ENCODE measurements at regions not wholly inside any gene's neighbourhood (a gene's known extent, or its start where the extent isn't known, plus 50 kb on each side); places are given as distances from the start of the nearest gene placed in this dataset.
"Not testable (repeated sequence)": the region's sequence is repeated elsewhere in the genome, so short reads cannot be mapped to it uniquely, and the experiment has no call there.

- intact Hi-C loops (cut with micrococcal nuclease), result no loop called here
- Mint-ChIP-seq H3K36me3 (ENCODE audit: low read depth) (no peaks in the 10 kb centered on the region), H3K4me3 (no peak overlapping the region), H3K27ac (no peak overlapping the region), H3K9me3 (peaks cover 6% of the 10 kb centered on the region), H3K4me1 (ENCODE audit: low read depth) (no peaks in the 10 kb centered on the region), H3K27me3 (ENCODE audit: low read depth) (no peaks in the 10 kb centered on the region)
- CTCF ChIA-PET, result no interaction called here
- no peak for DNase-seq
Observed at GRCh38 chr9:26789959-26790358, 102.6 kb downstream of the CAAP1 start.

GRCh38 chr9:26786564-26786963 is 106.0 kb downstream of the CAAP1 start:
- DNase-seq, result no peak
- no peaks in the 10 kb centered on the region for H3K4me1 Mint-ChIP-seq (ENCODE audit: low read depth)
- peaks cover 3% of the 10 kb centered on the region for H3K27me3 Mint-ChIP-seq (ENCODE audit: low read depth)
- intact Hi-C loops (cut with micrococcal nuclease), result no loop called here
- CTCF ChIA-PET, result interaction anchor here (1.4 kb wide), 1 partner anchor 24 kb away, joined by 3 read pairs; no protein-coding TSS in a partner anchor
- no peak overlapping the region for H3K4me3 Mint-ChIP-seq
- H3K36me3 Mint-ChIP-seq (ENCODE audit: low read depth), result no peaks in the 10 kb centered on the region
- no peaks in the 10 kb centered on the region for H3K9me3 Mint-ChIP-seq
- H3K27ac Mint-ChIP-seq, result no peak overlapping the region

- H3K9me3 Mint-ChIP-seq, result peaks cover 5% of the 10 kb centered on the region
- H3K27me3 Mint-ChIP-seq (ENCODE audit: low read depth), result peaks cover 3% of the 10 kb centered on the region
- intact Hi-C loops (cut with micrococcal nuclease), result no loop called here
- CTCF ChIA-PET, result no interaction called here
- H3K4me1 Mint-ChIP-seq (ENCODE audit: low read depth), result no peaks in the 10 kb centered on the region
- no peak for DNase-seq
- H3K36me3 Mint-ChIP-seq (ENCODE audit: low read depth), result no peaks in the 10 kb centered on the region
- no peak overlapping the region for H3K4me3 Mint-ChIP-seq
- no peak overlapping the region for H3K27ac Mint-ChIP-seq
Observed at GRCh38 chr9:26782899-26783298, 109.7 kb downstream of the CAAP1 start.

GRCh38 chr9:26781906-26782305 is 110.7 kb downstream of the CAAP1 start:
- Mint-ChIP-seq H3K36me3 (ENCODE audit: low read depth) (no peaks in the 10 kb centered on the region), H3K27me3 (ENCODE audit: low read depth) (peaks cover 3% of the 10 kb centered on the region), H3K27ac (no peak overlapping the region), H3K4me3 (no peak overlapping the region), H3K9me3 (peaks cover 5% of the 10 kb centered on the region), H3K4me1 (ENCODE audit: low read depth) (no peaks in the 10 kb centered on the region)
- CTCF ChIA-PET, result no interaction called here
- intact Hi-C loops (cut with micrococcal nuclease), result no loop called here
- no peak for DNase-seq

- H3K27me3 Mint-ChIP-seq (ENCODE audit: low read depth); H3K36me3 Mint-ChIP-seq (ENCODE audit: low read depth); H3K4me3 Mint-ChIP-seq; DNase-seq; H3K4me1 Mint-ChIP-seq (ENCODE audit: low read depth); CTCF ChIA-PET; H3K9me3 Mint-ChIP-seq; H3K27ac Mint-ChIP-seq; intact Hi-C loops (cut with micrococcal nuclease): not testable (repeated sequence)
Observed at GRCh38 chr9:26780307-26780706, 112.3 kb downstream of the CAAP1 start.

- Mint-ChIP-seq H3K27me3 (ENCODE audit: low read depth) (peaks cover 3% of the 10 kb centered on the region), H3K4me1 (ENCODE audit: low read depth) (no peaks in the 10 kb centered on the region), H3K4me3 (no peak overlapping the region), H3K9me3 (peaks cover 5% of the 10 kb centered on the region), H3K36me3 (ENCODE audit: low read depth) (no peaks in the 10 kb centered on the region), H3K27ac (no peak overlapping the region)
- no peak for DNase-seq
- CTCF ChIA-PET, result no interaction called here
- intact Hi-C loops (cut with micrococcal nuclease), result no loop called here
Observed at GRCh38 chr9:26779062-26779461, 113.5 kb downstream of the CAAP1 start.

- H3K4me1 Mint-ChIP-seq (ENCODE audit: low read depth), result no peaks in the 10 kb centered on the region
- no peaks in the 10 kb centered on the region for H3K27me3 Mint-ChIP-seq (ENCODE audit: low read depth)
Observed at GRCh38 chr9:26775391-26775790, 117.2 kb downstream of the CAAP1 start.

GRCh38 chr9:26773056-26773455 is 119.5 kb downstream of the CAAP1 start:
- Mint-ChIP-seq H3K27ac (no peak overlapping the region), H3K4me1 (ENCODE audit: low read depth) (no peaks in the 10 kb centered on the region), H3K36me3 (ENCODE audit: low read depth) (no peaks in the 10 kb centered on the region), H3K27me3 (ENCODE audit: low read depth) (peaks cover 5% of the 10 kb centered on the region), H3K4me3 (no peak overlapping the region), H3K9me3 (no peaks in the 10 kb centered on the region)
- CTCF ChIA-PET, result no interaction called here
- intact Hi-C loops (cut with micrococcal nuclease), result no loop called here
- DNase-seq, result no peak

More at GRCh38 chr9:26775391-26775790, 117.2 kb downstream of the CAAP1 start:
- Mint-ChIP-seq H3K36me3 (ENCODE audit: low read depth) (no peaks in the 10 kb centered on the region), H3K4me3 (no peak overlapping the region), H3K27ac (no peak overlapping the region), H3K9me3 (peaks cover 3% of the 10 kb centered on the region)
- CTCF ChIA-PET, result no interaction called here
- intact Hi-C loops (cut with micrococcal nuclease), result no loop called here
- no peak for DNase-seq

- no peaks in the 10 kb centered on the region for H3K36me3 Mint-ChIP-seq (ENCODE audit: low read depth)
- intact Hi-C loops (cut with micrococcal nuclease), result no loop called here
- no peaks in the 10 kb centered on the region for H3K4me1 Mint-ChIP-seq (ENCODE audit: low read depth)
Observed at GRCh38 chr9:26770821-26771220, 121.8 kb downstream of the CAAP1 start.

GRCh38 chr9:26768145-26768544 is 124.5 kb downstream of the CAAP1 start:
- CTCF ChIA-PET, result no interaction called here
- H3K27ac Mint-ChIP-seq, result no peak overlapping the region
- H3K9me3 Mint-ChIP-seq, result no peaks in the 10 kb centered on the region
- intact Hi-C loops (cut with micrococcal nuclease), result no loop called here
- no peak overlapping the region for H3K4me3 Mint-ChIP-seq
- H3K36me3 Mint-ChIP-seq (ENCODE audit: low read depth), result no peaks in the 10 kb centered on the region
- no peak for DNase-seq
- H3K4me1 Mint-ChIP-seq (ENCODE audit: low read depth), result no peaks in the 10 kb centered on the region
- peaks cover 9% of the 10 kb centered on the region for H3K27me3 Mint-ChIP-seq (ENCODE audit: low read depth)

More at GRCh38 chr9:26770821-26771220, 121.8 kb downstream of the CAAP1 start:
- CTCF ChIA-PET, result no interaction called here
- Mint-ChIP-seq H3K27ac (no peak overlapping the region), H3K9me3 (no peaks in the 10 kb centered on the region), H3K4me3 (no peak overlapping the region), H3K27me3 (ENCODE audit: low read depth) (peaks cover 5% of the 10 kb centered on the region)
- no peak for DNase-seq

GRCh38 chr9:26760675-26761074 is 131.9 kb downstream of the CAAP1 start:
- no peaks in the 10 kb centered on the region for H3K36me3 Mint-ChIP-seq (ENCODE audit: low read depth)

GRCh38 chr9:26758655-26759054 is 133.9 kb downstream of the CAAP1 start:
- intact Hi-C loops (cut with micrococcal nuclease), result no loop called here
- CTCF ChIA-PET, result interaction anchor here (0.9 kb wide), 1 partner anchor 17 kb away, joined by 5 read pairs; no protein-coding TSS in a partner anchor
- Mint-ChIP-seq H3K4me1 (ENCODE audit: low read depth) (no peaks in the 10 kb centered on the region), H3K4me3 (no peak overlapping the region), H3K9me3 (no peaks in the 10 kb centered on the region), H3K36me3 (ENCODE audit: low read depth) (no peaks in the 10 kb centered on the region), H3K27ac (no peak overlapping the region), H3K27me3 (ENCODE audit: low read depth) (peaks cover 8% of the 10 kb centered on the region)
- no peak for DNase-seq

More at GRCh38 chr9:26760675-26761074, 131.9 kb downstream of the CAAP1 start:
- no peak for DNase-seq
- Mint-ChIP-seq H3K27me3 (ENCODE audit: low read depth) (peaks cover 8% of the 10 kb centered on the region), H3K4me3 (no peak overlapping the region), H3K4me1 (ENCODE audit: low read depth) (no peaks in the 10 kb centered on the region), H3K9me3 (no peaks in the 10 kb centered on the region), H3K27ac (no peak overlapping the region)
- CTCF ChIA-PET, result no interaction called here
- intact Hi-C loops (cut with micrococcal nuclease), result no loop called here

GRCh38 chr9:26756881-26757280 is 135.7 kb downstream of the CAAP1 start:
- DNase-seq, result no peak
- Mint-ChIP-seq H3K9me3 (no peaks in the 10 kb centered on the region), H3K4me1 (ENCODE audit: low read depth) (no peaks in the 10 kb centered on the region), H3K27me3 (ENCODE audit: low read depth) (peaks cover 4% of the 10 kb centered on the region), H3K36me3 (ENCODE audit: low read depth) (no peaks in the 10 kb centered on the region), H3K27ac (no peak overlapping the region), H3K4me3 (no peak overlapping the region)
- CTCF ChIA-PET, result no interaction called here
- intact Hi-C loops (cut with micrococcal nuclease), result no loop called here

GRCh38 chr9:26755476-26755875 is 137.1 kb downstream of the CAAP1 start:
- no peak overlapping the region for H3K27ac Mint-ChIP-seq
- H3K4me1 Mint-ChIP-seq (ENCODE audit: low read depth), result no peaks in the 10 kb centered on the region
- CTCF ChIA-PET, result interaction anchor here (1.1 kb wide), 1 partner anchor 9 kb away, joined by 3 read pairs; no protein-coding TSS in a partner anchor
- intact Hi-C loops (cut with micrococcal nuclease), result no loop called here
- H3K4me3 Mint-ChIP-seq, result no peak overlapping the region
- no peak for DNase-seq
- no peaks in the 10 kb centered on the region for H3K36me3 Mint-ChIP-seq (ENCODE audit: low read depth)
- H3K27me3 Mint-ChIP-seq (ENCODE audit: low read depth), result peaks cover 6% of the 10 kb centered on the region
- no peaks in the 10 kb centered on the region for H3K9me3 Mint-ChIP-seq

Data from activated naive CD4-positive, alpha-beta T cell treated with anti-CD3 and anti-CD28 coated beads for 36 hours (primary cell).